Heart right ventricle (tissue), 16 donors: ENCODE measurements at regions not wholly inside any gene's neighbourhood (a gene's known extent, or its start where the extent isn't known, plus 50 kb on each side); places are given as distances from the start of the nearest gene placed in this dataset.

ENCODE experiments used
- ATAC-seq, 8 donors: fragments of 200-7000 bp; cut with Tn5 transposase; one replicate each; pipeline ENCODE4 v1.9.1; 2020; ENCODE audit warnings: mild to moderate bottlenecking in 8 of 8, moderate library complexity in 8 of 8, moderate number of reproducible peaks in 1 of 8
- DNase-seq, 2 donors: peaks; one replicate each; pipeline ENCODE4 v3.0.0-alpha.2; 2020
- H3K27ac ChIP-seq, 10 donors: fragments of 200-600 bp; sonication (generic) in 2 of 10; one replicate each; pipeline versions ENCODE4 v1.5.0 to v1.8.0; 2020 to 2022; ENCODE audit warnings: mild to moderate bottlenecking in 3 of 10
- H3K27me3 ChIP-seq, 7 donors: fragments of 200-600 bp; one replicate each; pipeline ENCODE4 v1.8.0; 2021 to 2022; ENCODE audit warnings: mild to moderate bottlenecking in 2 of 7
- H3K36me3 ChIP-seq, 9 donors: fragments of 200-600 bp; sonication (generic) in 1 of 9; one replicate each; pipeline versions ENCODE4 v1.5.0 to v1.8.0; 2020 to 2022; ENCODE audit warnings: mild to moderate bottlenecking in 2 of 9
- H3K4me1 ChIP-seq, 9 donors: fragments of 200-600 bp; sonication (generic) in 1 of 9; one replicate each; pipeline versions ENCODE4 v1.5.0 to v1.8.0; 2020 to 2022; ENCODE audit warnings: mild to moderate bottlenecking in 4 of 9
- H3K4me3 ChIP-seq, 10 donors: fragments of 200-600 bp; sonication (generic) in 2 of 10; one replicate each; pipeline versions ENCODE4 v1.5.0 to v1.8.0; 2020 to 2022; ENCODE audit warnings: mild to moderate bottlenecking in 7 of 10, moderate library complexity in 2 of 10
- H3K9me3 ChIP-seq, 11 donors: fragments of 200-600 bp in 10 of 11; sonication (generic) in 2 of 11; one replicate each; pipeline versions ENCODE4 v1.5.0 to v1.8.0; 2013 to 2022; ENCODE audit warnings: mild to moderate bottlenecking in 2 of 11, control low read depth in 1 of 11, moderate library complexity in 1 of 11
- WGBS, 2 donors: extraction: QIAGEN DNeasy Blood & Tissue Kit; methylation state at CpG; one replicate each; pipeline ENCODE4 v1.1.7; 2013; ENCODE audit warnings: inconsistent platforms in 1 of 2; 5-methylcytosine and 5-hydroxymethylcytosine counted together
- intact Hi-C, 10 donors: fragments of 100-400 bp; cut with DNase I; formaldehyde crosslinking; loops; one replicate each; pipeline versions ENCODE4 v1.11.1 to v1.14.2; 2022
- TF ChIP-seq, protein P1 (sequence below), 9 donors: fragments of 200-600 bp; sonication (generic) in 2 of 9; IDR thresholded peaks; one replicate each; pipeline versions ENCODE4 v1.5.0 to v1.8.0; 2021 to 2022; ENCODE audit warnings: antibody characterized with exemption in 9 of 9, mild to moderate bottlenecking in 5 of 9, moderate library complexity in 1 of 9
- donor health status: Arrhythmogenic right ventricular cardiomyopathy.
- donor health status: ischemic (EF 13 %, LVEDD 7.1; RV severe dilation, severe dysfunction).
- donor health status: healthy with polysubstance abuse.
- donor health status: DM: no; HTN: yes; CAD: no.
- donor health status: DM: no; HTN: no; CAD: no.
- donor health status: ischemic (EF 25% LVEDD 6.9; RV normal size, moderate dysfunction).
- donor health status: ischemic (EF 25% LVEDD 5.7; RV mildly dilated, moderate dysfunction).
- donor health status: healthy.
- donor health status: DM: yes; HTN: yes; CAD: no.
- donor health status: Ischemic cardiomyopathy.
- donor health status: ischemic (EF 35%, LVEDD 5.7; RV mildly dilated, moderate dysfunction).
- donor health status: nonischemic (EF 11% LVEDD 7.7; RV severe dilation, severe dysfunction).
- donor health status: DM: yes; HTN: yes; CAD: no.
- donor health status: PGD.
- donor health status: ischemic (EF 29% LVEDD 5.4; RV normal size, mild dysfunction).
- donor health status: nonischemic (EF 23%, LVEDD 6.1; RV moderate dilation, normal function).

DNA sequence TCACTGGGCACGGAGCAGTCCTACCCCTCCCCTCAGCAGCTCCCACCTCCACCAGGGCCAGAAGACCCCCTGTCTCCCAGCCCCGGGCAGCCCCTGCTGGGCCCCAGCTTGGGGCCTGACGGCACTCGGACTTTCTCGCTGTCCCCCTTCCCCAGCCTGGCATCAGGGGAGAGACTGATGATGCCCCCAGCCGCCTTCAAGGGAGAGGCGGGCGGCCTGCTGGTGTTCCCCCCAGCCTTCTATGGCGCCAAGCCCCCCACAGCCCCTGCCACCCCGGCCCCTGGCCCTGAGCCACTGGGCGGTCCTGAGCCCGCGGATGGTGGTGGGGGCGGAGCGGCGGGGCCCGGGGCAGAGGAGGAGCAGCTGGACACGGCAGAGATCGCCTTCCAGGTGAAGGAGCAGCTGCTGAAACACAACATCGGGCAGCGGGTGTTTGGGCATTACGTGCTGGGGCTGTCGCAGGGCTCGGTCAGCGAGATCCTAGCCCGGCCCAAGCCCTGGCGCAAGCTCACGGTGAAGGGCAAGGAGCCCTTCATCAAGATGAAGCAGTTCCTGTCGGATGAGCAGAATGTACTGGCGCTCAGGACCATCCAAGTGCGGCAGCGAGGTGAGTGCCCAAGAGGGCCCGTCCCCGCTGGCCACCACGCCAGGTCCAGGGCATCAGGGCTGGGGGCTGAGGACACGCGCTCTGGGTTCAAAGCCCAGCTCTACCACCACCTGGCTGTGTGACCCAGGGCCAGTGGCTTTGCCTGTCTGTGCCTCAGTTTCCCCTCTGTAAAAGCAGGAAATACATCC, 58.6 kb downstream of the PHETA1 start:
- Histone ChIP-seq H3K9me3 (peaks cover 0 to 23% (median 5%) of the 10 kb centered on the region in 11 donors), H3K27ac (no peak overlapping the region), H3K27me3 (peaks cover 0 to 9% (median 0%) of the 10 kb centered on the region in 7 donors), H3K4me3 (no peak overlapping the region), H3K4me1 (peaks cover 0 to 4% (median 0%) of the 10 kb centered on the region in 9 donors), H3K36me3 (no peaks in the 10 kb centered on the region)
- ATAC-seq, result no peak
- intact Hi-C loops, result loop anchor here in 9 of 10 donors (5.0 to 10.0 kb wide), 5 partner anchors 288 to 418 kb away; no protein-coding TSS in a partner anchor
- WGBS, 2 donors, result 87 to 88% methylated on average over 36 to 37 of the region's 37 CpGs
- DNase-seq, result no peak
- TF ChIP-seq, protein P1, sequence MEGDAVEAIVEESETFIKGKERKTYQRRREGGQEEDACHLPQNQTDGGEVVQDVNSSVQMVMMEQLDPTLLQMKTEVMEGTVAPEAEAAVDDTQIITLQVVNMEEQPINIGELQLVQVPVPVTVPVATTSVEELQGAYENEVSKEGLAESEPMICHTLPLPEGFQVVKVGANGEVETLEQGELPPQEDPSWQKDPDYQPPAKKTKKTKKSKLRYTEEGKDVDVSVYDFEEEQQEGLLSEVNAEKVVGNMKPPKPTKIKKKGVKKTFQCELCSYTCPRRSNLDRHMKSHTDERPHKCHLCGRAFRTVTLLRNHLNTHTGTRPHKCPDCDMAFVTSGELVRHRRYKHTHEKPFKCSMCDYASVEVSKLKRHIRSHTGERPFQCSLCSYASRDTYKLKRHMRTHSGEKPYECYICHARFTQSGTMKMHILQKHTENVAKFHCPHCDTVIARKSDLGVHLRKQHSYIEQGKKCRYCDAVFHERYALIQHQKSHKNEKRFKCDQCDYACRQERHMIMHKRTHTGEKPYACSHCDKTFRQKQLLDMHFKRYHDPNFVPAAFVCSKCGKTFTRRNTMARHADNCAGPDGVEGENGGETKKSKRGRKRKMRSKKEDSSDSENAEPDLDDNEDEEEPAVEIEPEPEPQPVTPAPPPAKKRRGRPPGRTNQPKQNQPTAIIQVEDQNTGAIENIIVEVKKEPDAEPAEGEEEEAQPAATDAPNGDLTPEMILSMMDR (IDR thresholded peaks at IDR 0.05), result no peak

DNA sequence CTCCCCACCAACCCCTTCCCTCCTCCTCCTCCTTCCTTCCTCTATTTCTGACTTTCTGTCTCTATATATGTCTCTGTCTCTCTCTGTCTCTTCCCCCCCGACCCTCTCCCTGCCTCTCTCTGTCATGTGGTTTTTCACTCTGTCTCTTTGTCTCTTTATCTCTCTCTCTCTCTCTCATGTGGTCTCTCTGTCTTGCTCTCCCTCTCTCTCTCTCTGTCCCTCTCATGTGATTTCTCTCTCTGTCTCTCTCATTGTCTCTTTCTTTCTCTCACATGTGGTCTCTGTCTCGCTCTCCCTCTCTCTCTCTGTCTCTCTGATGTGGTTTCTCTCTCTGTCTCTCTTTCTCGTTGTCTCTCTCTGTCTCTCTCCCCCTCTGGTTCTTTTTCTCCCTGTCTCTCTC, 59.3 kb downstream of the PHETA1 start:
- Histone ChIP-seq H3K36me3 (no peaks in the 10 kb centered on the region), H3K4me1 (peaks cover 0 to 4% (median 0%) of the 10 kb centered on the region in 9 donors), H3K4me3 (no peak overlapping the region), H3K9me3 (peaks cover 0 to 29% (median 12%) of the 10 kb centered on the region in 11 donors), H3K27me3 (peaks cover 0 to 8% (median 0%) of the 10 kb centered on the region in 7 donors), H3K27ac (no peak overlapping the region)
- WGBS, 2 donors, result 53 to 74% methylated on average over 3 of the region's 3 CpGs
- ATAC-seq (no peak), DNase-seq (no peak)
- TF ChIP-seq, protein P1 (IDR thresholded peaks at IDR 0.05), result no peak
- intact Hi-C loops, result loop anchor here in 2 of 10 donors (5.0 to 10.0 kb wide), 2 partner anchors 367 to 375 kb away; no protein-coding TSS in a partner anchor

DNA sequence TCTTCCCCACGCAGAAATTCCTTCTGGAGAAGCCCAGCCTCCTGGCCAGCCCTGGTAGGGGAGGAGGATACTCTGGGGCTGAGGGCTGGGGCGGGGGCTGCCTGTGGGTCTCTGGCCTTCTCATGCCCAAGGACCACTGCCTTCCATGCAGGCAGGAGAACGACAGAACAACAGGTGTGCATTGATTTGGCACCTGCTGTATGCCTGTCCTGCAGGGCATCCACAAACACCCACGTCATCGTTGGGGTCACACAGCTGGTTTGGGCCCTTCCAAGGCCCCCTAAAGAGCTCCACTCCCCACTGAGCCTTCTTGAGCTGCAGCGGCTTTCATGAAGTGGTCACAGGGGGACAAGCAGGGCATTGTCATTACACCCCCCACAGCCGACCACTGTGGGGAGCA, 60.4 kb downstream of the PHETA1 start:
- H3K27me3 ChIP-seq, result peaks cover 0 to 5% (median 0%) of the 10 kb centered on the region in 7 donors
- H3K4me3 ChIP-seq, result no peak overlapping the region
- ATAC-seq (no peak), DNase-seq (no peak)
- no peaks in the 10 kb centered on the region for H3K36me3 ChIP-seq
- H3K27ac ChIP-seq, result no peak overlapping the region
- 79 to 87% methylated on average over 7 of the region's 7 CpGs for WGBS, 2 donors
- intact Hi-C loops, result loop anchor here in 2 of 10 donors (5.0 to 10.0 kb wide), 2 partner anchors 366 to 374 kb away; no protein-coding TSS in a partner anchor
- H3K9me3 ChIP-seq, result peaks cover 0 to 41% (median 21%) of the 10 kb centered on the region in 11 donors
- H3K4me1 ChIP-seq, result no peaks in the 10 kb centered on the region
- TF ChIP-seq, protein P1 (IDR thresholded peaks at IDR 0.05), result no peak

DNA sequence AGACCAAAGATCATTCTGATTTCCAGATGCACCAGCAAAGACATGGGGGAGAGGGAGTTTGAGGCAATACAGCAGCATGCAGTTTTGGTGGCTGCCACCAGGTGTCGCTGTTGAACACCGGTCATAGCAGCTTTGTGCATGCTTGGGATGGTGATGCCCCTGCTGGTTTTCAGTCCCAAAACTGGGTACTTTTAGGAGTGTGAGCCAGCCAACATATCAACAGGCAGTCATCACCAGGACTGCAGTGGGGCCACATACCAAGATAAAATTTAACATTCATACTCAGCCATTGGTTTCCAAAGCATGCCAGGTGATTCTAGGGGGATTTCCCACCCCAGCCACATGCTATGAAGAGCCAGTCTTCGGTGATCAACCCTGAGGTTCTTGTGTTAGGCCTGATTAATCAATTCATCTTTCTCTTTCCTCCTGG, 64.2 kb downstream of the PHETA1 start:
- H3K9me3 ChIP-seq, result peaks cover 0 to 43% (median 22%) of the 10 kb centered on the region in 11 donors
- no peaks in the 10 kb centered on the region for H3K27me3 ChIP-seq
- no peaks in the 10 kb centered on the region for H3K36me3 ChIP-seq
- H3K27ac ChIP-seq, result no peak overlapping the region
- TF ChIP-seq, protein P1 (IDR thresholded peaks at IDR 0.05), result peak in 8 of 9 donors; percentile 29 to 62 (median 47)
- intact Hi-C loops, result loop anchor here in 3 of 10 donors (5.0 to 10.0 kb wide), 3 partner anchors 362 to 412 kb away; no protein-coding TSS in a partner anchor
- WGBS, 2 donors, result 42 to 58% methylated on average over 3 of the region's 3 CpGs
- ATAC-seq (no peak), DNase-seq (no peak)
- H3K4me1 ChIP-seq, result no peaks in the 10 kb centered on the region
- no peak overlapping the region for H3K4me3 ChIP-seq
